ENCODE measurements at regions not wholly inside any gene's neighbourhood (a gene's known extent, or its start where the extent isn't known, plus 50 kb on each side); places are given as distances from the start of the nearest gene placed in this dataset.

- H3K27ac Mint-ChIP-seq = no peak overlapping the region
- H3K9me3 Mint-ChIP-seq = peaks cover 2% of the 10 kb centered on the region
- DNase-seq (no peak), ATAC-seq (ENCODE audit: low read depth) (no peak)
- no peak for TF ChIP-seq CTCF (IDR thresholded peaks at IDR 0.05)
- H3K4me1 Mint-ChIP-seq = no peaks in the 10 kb centered on the region
- H3K36me3 Mint-ChIP-seq (ENCODE audit: low read depth) = no peaks in the 10 kb centered on the region
- CTCF ChIA-PET = no interaction called here
- POLR2A ChIA-PET = no interaction called here
- no peaks in the 10 kb centered on the region for H3K27me3 Mint-ChIP-seq
- H3K4me3 Mint-ChIP-seq = no peak overlapping the region
- intact Hi-C loops (cut with micrococcal nuclease) = no loop called here
Measured at GRCh38 chr14:38593476-38593875, 337.6 kb upstream of the CLEC14A start.

GRCh38 chr14:38592764-38593442 lies 337.0 kb upstream of the CLEC14A start:
- Mint-ChIP-seq H3K4me1 (no peaks in the 10 kb centered on the region), H3K27ac (no peak overlapping the region), H3K9me3 (peaks cover 2% of the 10 kb centered on the region), H3K27me3 (no peaks in the 10 kb centered on the region), H3K36me3 (ENCODE audit: low read depth) (no peaks in the 10 kb centered on the region), H3K4me3 (no peak overlapping the region)
- ATAC-seq (ENCODE audit: low read depth) (no peak), DNase-seq (no peak)
- intact Hi-C loops (cut with micrococcal nuclease) = no loop called here
- CTCF ChIA-PET = no interaction called here
- no peak for TF ChIP-seq CTCF (IDR thresholded peaks at IDR 0.05)
- POLR2A ChIA-PET = no interaction called here

DNA sequence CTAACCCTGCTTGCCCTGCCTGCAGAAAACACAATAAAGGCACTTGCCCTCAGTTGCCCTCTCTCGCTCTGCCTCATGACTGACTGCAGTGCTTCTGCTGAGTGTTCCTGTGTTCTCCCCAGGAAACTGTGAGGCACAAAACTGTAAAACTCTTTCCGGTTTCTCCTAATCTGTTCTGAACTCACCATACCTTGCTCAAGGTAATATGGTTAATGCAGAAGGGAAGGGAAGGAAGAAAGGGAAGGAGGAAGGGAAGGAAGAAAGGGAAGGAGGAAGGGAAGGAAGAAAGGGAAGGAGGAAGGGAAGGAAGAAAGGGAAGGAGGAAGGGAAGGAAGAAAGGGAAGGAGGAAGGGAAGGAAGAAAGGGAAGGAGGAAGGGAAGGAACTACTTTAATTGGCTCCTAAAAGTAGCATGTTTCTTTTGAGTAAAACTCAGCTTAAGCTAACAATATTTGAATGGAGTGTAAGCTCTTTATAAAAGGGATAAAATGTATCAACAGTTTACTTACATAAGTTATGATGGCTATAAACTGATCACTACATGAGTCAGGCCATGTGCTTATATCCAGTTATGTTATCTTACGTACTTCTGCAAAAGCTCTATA lies 334.0 kb upstream of the CLEC14A start:
- intact Hi-C loops (cut with micrococcal nuclease) = no loop called here
- no peak for TF ChIP-seq CTCF (IDR thresholded peaks at IDR 0.05)
- no peaks in the 10 kb centered on the region for H3K27me3 Mint-ChIP-seq
- no peak overlapping the region for H3K4me3 Mint-ChIP-seq
- DNase-seq (no peak), ATAC-seq (ENCODE audit: low read depth) (no peak)
- H3K36me3 Mint-ChIP-seq (ENCODE audit: low read depth) = no peaks in the 10 kb centered on the region
- H3K4me1 Mint-ChIP-seq = no peaks in the 10 kb centered on the region
- H3K9me3 Mint-ChIP-seq = peaks cover 2% of the 10 kb centered on the region
- no peak overlapping the region for H3K27ac Mint-ChIP-seq
- ChIA-PET POLR2A (no interaction called here), CTCF (no interaction called here)

DNA sequence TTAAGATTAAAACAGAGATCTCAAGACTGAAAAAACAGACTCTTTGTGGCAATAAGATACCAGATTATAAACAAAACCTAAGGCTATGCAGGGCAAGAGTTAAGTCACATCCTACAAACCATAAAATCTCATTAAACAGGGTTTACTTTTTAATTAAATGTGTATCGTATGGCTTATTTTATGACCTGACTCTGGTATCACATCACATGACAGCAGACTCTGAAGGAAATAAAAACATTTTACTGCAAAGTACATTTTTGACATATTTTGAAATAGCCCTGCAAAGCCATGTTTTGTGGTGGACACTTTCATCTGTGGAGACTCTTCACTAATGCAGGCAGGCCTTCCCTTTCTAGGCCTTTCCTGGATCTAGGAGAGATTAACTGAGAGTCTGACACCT lies 327.6 kb upstream of the CLEC14A start:
- POLR2A ChIA-PET = no interaction called here
- H3K4me1 Mint-ChIP-seq = no peaks in the 10 kb centered on the region
- no peaks in the 10 kb centered on the region for H3K27me3 Mint-ChIP-seq
- peaks cover 2% of the 10 kb centered on the region for H3K9me3 Mint-ChIP-seq
- no peak for TF ChIP-seq CTCF (IDR thresholded peaks at IDR 0.05)
- DNase-seq (no peak), ATAC-seq (ENCODE audit: low read depth) (no peak)
- CTCF ChIA-PET = no interaction called here
- H3K36me3 Mint-ChIP-seq (ENCODE audit: low read depth) = no peaks in the 10 kb centered on the region
- H3K4me3 Mint-ChIP-seq = no peak overlapping the region
- intact Hi-C loops (cut with micrococcal nuclease) = no loop called here
- no peak overlapping the region for H3K27ac Mint-ChIP-seq

- ATAC-seq (ENCODE audit: low read depth) (no peak), DNase-seq (no peak)
- intact Hi-C loops (cut with micrococcal nuclease) = no loop called here
- Mint-ChIP-seq H3K4me3 (no peak overlapping the region), H3K9me3 (no peaks in the 10 kb centered on the region), H3K27ac (no peak overlapping the region), H3K36me3 (ENCODE audit: low read depth) (no peaks in the 10 kb centered on the region), H3K27me3 (no peaks in the 10 kb centered on the region), H3K4me1 (no peaks in the 10 kb centered on the region)
- POLR2A ChIA-PET = no interaction called here
- TF ChIP-seq CTCF (IDR thresholded peaks at IDR 0.05) = no peak
- CTCF ChIA-PET = no interaction called here
Measured at GRCh38 chr14:38578278-38578681, 322.4 kb upstream of the CLEC14A start.

All from activated B cell treated with CpG ODN at 0.5 μM for 24 hours (primary cell).